ENCODE measurements at regions not wholly inside any gene's neighbourhood (a gene's known extent, or its start where the extent isn't known, plus 50 kb on each side); places are given as distances from the start of the nearest gene placed in this dataset.

GRCh38 chr9:19511694-19512093, 102.9 kb downstream of the ACER2 start:
- no peak for TF ChIP-seq CTCF (IDR thresholded peaks at IDR 0.05; ENCODE audit: low read depth, low read length)
- TF ChIP-seq POLR2A (IDR thresholded peaks at IDR 0.05; ENCODE audit: extremely low read depth, insufficient read length), result no peak
